Endodermal cell (in vitro differentiated cells): ENCODE measurements at regions not wholly inside any gene's neighbourhood (a gene's known extent, or its start where the extent isn't known, plus 50 kb on each side); places are given as distances from the start of the nearest gene placed in this dataset.

Source experiments
- DNase-seq: peaks from one replicate; pipeline ENCODE4 v3.0.0-alpha.2; 2017
- H3K27ac ChIP-seq: 2 replicates; pipeline ENCODE4 v1.5.1; 2013; ENCODE audit warnings: mild to moderate bottlenecking, low read depth, low read length, moderate library complexity
- H3K27me3 ChIP-seq: 2 replicates; pipeline ENCODE4 v1.6.1; 2013; ENCODE audit warnings: mild to moderate bottlenecking, low read length, moderate library complexity; ENCODE audit not compliant: insufficient read depth, control insufficient read depth, poor library complexity, severe bottlenecking
- H3K36me3 ChIP-seq: 2 replicates; pipeline ENCODE4 v1.7.0; 2013; ENCODE audit warnings: mild to moderate bottlenecking, low read length, moderate library complexity; ENCODE audit not compliant: control insufficient read depth, insufficient read depth
- H3K4me1 ChIP-seq: one replicate; pipeline ENCODE4 v1.7.0; 2013; ENCODE audit warnings: low read length; ENCODE audit not compliant: control insufficient read depth, insufficient read depth
- H3K4me3 ChIP-seq: 2 replicates; pipeline ENCODE4 v1.5.1; 2013; ENCODE audit warnings: mild to moderate bottlenecking, low read length, moderate library complexity
- H3K9ac ChIP-seq: 2 replicates; pipeline ENCODE4 v1.6.1; 2013; ENCODE audit warnings: mild to moderate bottlenecking, low read length, moderate library complexity; ENCODE audit not compliant: poor library complexity, severe bottlenecking; ENCODE audit errors: extremely low read depth
- H3K9me3 ChIP-seq: 2 replicates; pipeline ENCODE4 v1.6.1; 2013; ENCODE audit warnings: mild to moderate bottlenecking, low read length, moderate library complexity; ENCODE audit not compliant: control insufficient read depth
- H3K27ac Mint-ChIP-seq: 2 replicates; pipeline ENCODE4 v1.8.0; 2020; ENCODE audit warnings: mixed read lengths
- H3K27me3 Mint-ChIP-seq: 2 replicates; pipeline ENCODE4 v1.8.0; 2021; ENCODE audit warnings: mild to moderate bottlenecking, mixed read lengths; ENCODE audit not compliant: insufficient read depth
- H3K36me3 Mint-ChIP-seq: 2 replicates; pipeline ENCODE4 v1.8.0; 2020; ENCODE audit warnings: low read depth, mixed read lengths
- H3K4me1 Mint-ChIP-seq: 2 replicates; pipeline ENCODE4 v1.8.0; 2020; ENCODE audit warnings: mixed read lengths
- H3K4me3 Mint-ChIP-seq: 2 replicates; pipeline ENCODE4 v1.8.0; 2020; ENCODE audit warnings: mild to moderate bottlenecking, moderate library complexity, mixed read lengths
- H3K9me3 Mint-ChIP-seq: 2 replicates; pipeline ENCODE4 v1.8.0; 2020; ENCODE audit warnings: mild to moderate bottlenecking, mixed read lengths
- CTCF ChIP-seq: fragments of 200-600 bp; sonication (generic); conservative IDR thresholded peaks from 2 replicates; pipeline ENCODE4 v1.5.0; 2021; ENCODE audit warnings: antibody characterized with exemption, mild to moderate bottlenecking
- WGBS, 2 experiments: methylation state at CpG; one replicate each; pipeline versions ENCODE4 v1.1.5 to v1.1.7; 2013; ENCODE audit warnings: missing lambda C conversion rate in 2 of 2, mixed read lengths in 1 of 2; ENCODE audit not compliant: insufficient coverage in 1 of 2, insufficient read length in 1 of 2; 5-methylcytosine and 5-hydroxymethylcytosine counted together

- Histone ChIP-seq H3K27ac (no peak overlapping the region), H3K36me3 (no peaks in the 10 kb centered on the region), H3K9ac (no peak overlapping the region), H3K9me3 (no peaks in the 10 kb centered on the region), H3K4me3 (no peak overlapping the region), H3K4me1 (no peaks in the 10 kb centered on the region), H3K27me3 (no peaks in the 10 kb centered on the region)
- H3K27me3 Mint-ChIP-seq: peaks cover 3% of the 10 kb centered on the region
- H3K27ac Mint-ChIP-seq: no peak overlapping the region
- H3K4me1 Mint-ChIP-seq: no peaks in the 10 kb centered on the region
- no peaks in the 10 kb centered on the region for H3K36me3 Mint-ChIP-seq
- H3K9me3 Mint-ChIP-seq: no peaks in the 10 kb centered on the region
- no peak overlapping the region for H3K4me3 Mint-ChIP-seq
- peak; percentile 54 for TF ChIP-seq CTCF
- DNase-seq: no peak
- 81% methylated on average over 2 of the region's 2 CpGs; no CpG with 5 or more reads in 1 of the 2 experiments for WGBS, 2 experiments
Measured at GRCh38 chr2:14960686-14961324, 328.3 kb downstream of the LRATD1 start.

GRCh38 chr2:14967729-14968128, 335.2 kb downstream of the LRATD1 start:
- H3K4me1 Mint-ChIP-seq: no peaks in the 10 kb centered on the region
- Histone ChIP-seq H3K4me3 (no peak overlapping the region), H3K27ac (no peak overlapping the region), H3K36me3 (no peaks in the 10 kb centered on the region), H3K9ac (no peak overlapping the region), H3K27me3 (no peaks in the 10 kb centered on the region), H3K9me3 (no peaks in the 10 kb centered on the region), H3K4me1 (no peaks in the 10 kb centered on the region)
- no peaks in the 10 kb centered on the region for H3K27me3 Mint-ChIP-seq
- no peaks in the 10 kb centered on the region for H3K36me3 Mint-ChIP-seq
- H3K4me3 Mint-ChIP-seq: no peak overlapping the region
- H3K27ac Mint-ChIP-seq: no peak overlapping the region
- no peak for DNase-seq
- no peak for TF ChIP-seq CTCF
- WGBS, 2 experiments: 76% methylated on average over 2 of the region's 2 CpGs; no CpG with 5 or more reads in 1 of the 2 experiments
- no peaks in the 10 kb centered on the region for H3K9me3 Mint-ChIP-seq

GRCh38 chr2:14975381-14975780, 342.9 kb downstream of the LRATD1 start:
- Histone ChIP-seq H3K4me1 (no peaks in the 10 kb centered on the region), H3K36me3 (no peaks in the 10 kb centered on the region), H3K9me3 (no peaks in the 10 kb centered on the region), H3K4me3 (no peak overlapping the region), H3K27ac (no peak overlapping the region), H3K9ac (no peak overlapping the region), H3K27me3 (no peaks in the 10 kb centered on the region)
- Mint-ChIP-seq H3K27ac (no peak overlapping the region), H3K4me1 (peaks cover 5% of the 10 kb centered on the region), H3K27me3 (no peaks in the 10 kb centered on the region), H3K36me3 (no peaks in the 10 kb centered on the region), H3K4me3 (no peak overlapping the region), H3K9me3 (no peaks in the 10 kb centered on the region)
- TF ChIP-seq CTCF: no peak
- DNase-seq: no peak
- 84 to 86% methylated on average over 2 of the region's 2 CpGs for WGBS, 2 experiments
